H1 (cell line): ENCODE measurements at regions not wholly inside any gene's neighbourhood (a gene's known extent, or its start where the extent isn't known, plus 50 kb on each side); places are given as distances from the start of the nearest gene placed in this dataset.

ENCODE experiments used
- CTBP2 ChIP-seq: IDR thresholded peaks from 2 replicates; pipeline ENCODE4 v1.7.0; 2011; ENCODE audit warnings: borderline replicate concordance, mild to moderate bottlenecking, moderate library complexity, mixed read lengths, low read length; ENCODE audit not compliant: insufficient read depth, insufficient read length
- KDM5A ChIP-seq: fragments of 200-600 bp; IDR thresholded peaks from 2 replicates; pipeline ENCODE4 v1.7.1; 2012; ENCODE audit warnings: mild to moderate bottlenecking, low read length, inconsistent platforms, mixed read lengths
- MAFK ChIP-seq: IDR thresholded peaks from 2 replicates; pipeline ENCODE4 v1.6.1; 2012; ENCODE audit warnings: low read depth, mild to moderate bottlenecking, improper control_type of control experiment, low read length
- NANOG ChIP-seq: IDR thresholded peaks from 2 replicates; pipeline ENCODE4 v1.6.1; 2011; ENCODE audit warnings: low read length, low read depth, mild to moderate bottlenecking, inconsistent platforms; ENCODE audit not compliant: insufficient read depth, poor library complexity, severe bottlenecking
- NRF1 ChIP-seq: IDR thresholded peaks from 2 replicates; pipeline ENCODE4 v1.6.1; 2011; ENCODE audit warnings: mild to moderate bottlenecking, low read depth, low read length, improper control_type of control experiment
- POLR2A ChIP-seq, 2 experiments: IDR thresholded peaks; 1 replicate in 1 of 2; 2 replicates in 1 of 2; pipeline ENCODE4 v1.6.1; 2011; ENCODE audit warnings: low read depth in 2 of 2, low read length in 2 of 2, mild to moderate bottlenecking in 2 of 2; ENCODE audit errors: control extremely low read depth in 1 of 2
- RAD21 ChIP-seq, 2 experiments: IDR thresholded peaks in 1 of 2; conservative IDR thresholded peaks in 1 of 2; 2 replicates each; pipeline ENCODE4 v1.6.1; 2011; ENCODE audit warnings: low read depth in 2 of 2, low read length in 2 of 2, improper control_type of control experiment in 1 of 2, inconsistent platforms in 1 of 2, mild to moderate bottlenecking in 1 of 2, moderate library complexity in 1 of 2
- RBBP5 ChIP-seq: IDR thresholded peaks from 2 replicates; pipeline ENCODE4 v1.7.1; 2012; ENCODE audit warnings: low read depth, mild to moderate bottlenecking, inconsistent platforms, low read length, moderate library complexity, borderline replicate concordance
- SIN3A ChIP-seq, 2 experiments: IDR thresholded peaks in 1 of 2; conservative IDR thresholded peaks in 1 of 2; 2 replicates each; pipeline ENCODE4 v1.6.1; 2011 to 2012; ENCODE audit warnings: low read length in 2 of 2, improper control_type of control experiment in 1 of 2, low read depth in 1 of 2, mild to moderate bottlenecking in 1 of 2
- TAF7 ChIP-seq: optimal IDR thresholded peaks from 2 replicates; pipeline ENCODE3; 2011; ENCODE audit warnings: low read depth, mild to moderate bottlenecking, inconsistent platforms, low read length, moderate library complexity, borderline replicate concordance
- ZNF274 ChIP-seq: IDR thresholded peaks from 2 replicates; pipeline ENCODE4 v1.7.0; 2012; ENCODE audit warnings: low read length, borderline replicate concordance; ENCODE audit errors: extremely low read depth
- TF ChIP-seq, protein P1 (sequence below): fragments of 300-600 bp; sonication (generic); IDR thresholded peaks from 2 replicates; pipeline ENCODE4 v1.7.1; 2012; ENCODE audit warnings: low read length, moderate library complexity, mild to moderate bottlenecking, inconsistent platforms; ENCODE audit not compliant: insufficient replicate concordance

GRCh38 chr3:148079370-148079769 lies 618.3 kb upstream of the AGTR1 start (continued):
- TF ChIP-seq, protein P1, sequence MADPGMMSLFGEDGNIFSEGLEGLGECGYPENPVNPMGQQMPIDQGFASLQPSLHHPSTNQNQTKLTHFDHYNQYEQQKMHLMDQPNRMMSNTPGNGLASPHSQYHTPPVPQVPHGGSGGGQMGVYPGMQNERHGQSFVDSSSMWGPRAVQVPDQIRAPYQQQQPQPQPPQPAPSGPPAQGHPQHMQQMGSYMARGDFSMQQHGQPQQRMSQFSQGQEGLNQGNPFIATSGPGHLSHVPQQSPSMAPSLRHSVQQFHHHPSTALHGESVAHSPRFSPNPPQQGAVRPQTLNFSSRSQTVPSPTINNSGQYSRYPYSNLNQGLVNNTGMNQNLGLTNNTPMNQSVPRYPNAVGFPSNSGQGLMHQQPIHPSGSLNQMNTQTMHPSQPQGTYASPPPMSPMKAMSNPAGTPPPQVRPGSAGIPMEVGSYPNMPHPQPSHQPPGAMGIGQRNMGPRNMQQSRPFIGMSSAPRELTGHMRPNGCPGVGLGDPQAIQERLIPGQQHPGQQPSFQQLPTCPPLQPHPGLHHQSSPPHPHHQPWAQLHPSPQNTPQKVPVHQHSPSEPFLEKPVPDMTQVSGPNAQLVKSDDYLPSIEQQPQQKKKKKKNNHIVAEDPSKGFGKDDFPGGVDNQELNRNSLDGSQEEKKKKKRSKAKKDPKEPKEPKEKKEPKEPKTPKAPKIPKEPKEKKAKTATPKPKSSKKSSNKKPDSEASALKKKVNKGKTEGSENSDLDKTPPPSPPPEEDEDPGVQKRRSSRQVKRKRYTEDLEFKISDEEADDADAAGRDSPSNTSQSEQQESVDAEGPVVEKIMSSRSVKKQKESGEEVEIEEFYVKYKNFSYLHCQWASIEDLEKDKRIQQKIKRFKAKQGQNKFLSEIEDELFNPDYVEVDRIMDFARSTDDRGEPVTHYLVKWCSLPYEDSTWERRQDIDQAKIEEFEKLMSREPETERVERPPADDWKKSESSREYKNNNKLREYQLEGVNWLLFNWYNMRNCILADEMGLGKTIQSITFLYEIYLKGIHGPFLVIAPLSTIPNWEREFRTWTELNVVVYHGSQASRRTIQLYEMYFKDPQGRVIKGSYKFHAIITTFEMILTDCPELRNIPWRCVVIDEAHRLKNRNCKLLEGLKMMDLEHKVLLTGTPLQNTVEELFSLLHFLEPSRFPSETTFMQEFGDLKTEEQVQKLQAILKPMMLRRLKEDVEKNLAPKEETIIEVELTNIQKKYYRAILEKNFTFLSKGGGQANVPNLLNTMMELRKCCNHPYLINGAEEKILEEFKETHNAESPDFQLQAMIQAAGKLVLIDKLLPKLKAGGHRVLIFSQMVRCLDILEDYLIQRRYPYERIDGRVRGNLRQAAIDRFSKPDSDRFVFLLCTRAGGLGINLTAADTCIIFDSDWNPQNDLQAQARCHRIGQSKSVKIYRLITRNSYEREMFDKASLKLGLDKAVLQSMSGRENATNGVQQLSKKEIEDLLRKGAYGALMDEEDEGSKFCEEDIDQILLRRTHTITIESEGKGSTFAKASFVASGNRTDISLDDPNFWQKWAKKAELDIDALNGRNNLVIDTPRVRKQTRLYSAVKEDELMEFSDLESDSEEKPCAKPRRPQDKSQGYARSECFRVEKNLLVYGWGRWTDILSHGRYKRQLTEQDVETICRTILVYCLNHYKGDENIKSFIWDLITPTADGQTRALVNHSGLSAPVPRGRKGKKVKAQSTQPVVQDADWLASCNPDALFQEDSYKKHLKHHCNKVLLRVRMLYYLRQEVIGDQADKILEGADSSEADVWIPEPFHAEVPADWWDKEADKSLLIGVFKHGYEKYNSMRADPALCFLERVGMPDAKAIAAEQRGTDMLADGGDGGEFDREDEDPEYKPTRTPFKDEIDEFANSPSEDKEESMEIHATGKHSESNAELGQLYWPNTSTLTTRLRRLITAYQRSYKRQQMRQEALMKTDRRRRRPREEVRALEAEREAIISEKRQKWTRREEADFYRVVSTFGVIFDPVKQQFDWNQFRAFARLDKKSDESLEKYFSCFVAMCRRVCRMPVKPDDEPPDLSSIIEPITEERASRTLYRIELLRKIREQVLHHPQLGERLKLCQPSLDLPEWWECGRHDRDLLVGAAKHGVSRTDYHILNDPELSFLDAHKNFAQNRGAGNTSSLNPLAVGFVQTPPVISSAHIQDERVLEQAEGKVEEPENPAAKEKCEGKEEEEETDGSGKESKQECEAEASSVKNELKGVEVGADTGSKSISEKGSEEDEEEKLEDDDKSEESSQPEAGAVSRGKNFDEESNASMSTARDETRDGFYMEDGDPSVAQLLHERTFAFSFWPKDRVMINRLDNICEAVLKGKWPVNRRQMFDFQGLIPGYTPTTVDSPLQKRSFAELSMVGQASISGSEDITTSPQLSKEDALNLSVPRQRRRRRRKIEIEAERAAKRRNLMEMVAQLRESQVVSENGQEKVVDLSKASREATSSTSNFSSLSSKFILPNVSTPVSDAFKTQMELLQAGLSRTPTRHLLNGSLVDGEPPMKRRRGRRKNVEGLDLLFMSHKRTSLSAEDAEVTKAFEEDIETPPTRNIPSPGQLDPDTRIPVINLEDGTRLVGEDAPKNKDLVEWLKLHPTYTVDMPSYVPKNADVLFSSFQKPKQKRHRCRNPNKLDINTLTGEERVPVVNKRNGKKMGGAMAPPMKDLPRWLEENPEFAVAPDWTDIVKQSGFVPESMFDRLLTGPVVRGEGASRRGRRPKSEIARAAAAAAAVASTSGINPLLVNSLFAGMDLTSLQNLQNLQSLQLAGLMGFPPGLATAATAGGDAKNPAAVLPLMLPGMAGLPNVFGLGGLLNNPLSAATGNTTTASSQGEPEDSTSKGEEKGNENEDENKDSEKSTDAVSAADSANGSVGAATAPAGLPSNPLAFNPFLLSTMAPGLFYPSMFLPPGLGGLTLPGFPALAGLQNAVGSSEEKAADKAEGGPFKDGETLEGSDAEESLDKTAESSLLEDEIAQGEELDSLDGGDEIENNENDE: no peak
- no peak for TF ChIP-seq RBBP5
- no peak for TF ChIP-seq NRF1
- TF ChIP-seq MAFK: no peak
- TF ChIP-seq ZNF274: no peak
- no peak for TF ChIP-seq TAF7
- no peak for TF ChIP-seq SIN3A (conservative IDR thresholded peaks at IDR 0.05 in 1 of 2, IDR thresholded peaks at IDR 0.05 in 1 of 2; ENCODE audit: low read depth in 1 of 2, low read length in 2 of 2)
- TF ChIP-seq RAD21 (IDR thresholded peaks at IDR 0.05 in 1 of 2, conservative IDR thresholded peaks at IDR 0.05 in 1 of 2; ENCODE audit: low read depth in 2 of 2, low read length in 2 of 2): no peak
- TF ChIP-seq POLR2A (IDR thresholded peaks at IDR 0.05; ENCODE audit: control extremely low read depth in 1 of 2, low read depth in 2 of 2, low read length in 2 of 2): no peak
- TF ChIP-seq KDM5A: no peak
- TF ChIP-seq CTBP2: no peak
- no peak for TF ChIP-seq NANOG
